Mesendoderm (in vitro differentiated cells): ENCODE measurements at regions not wholly inside any gene's neighbourhood (a gene's known extent, or its start where the extent isn't known, plus 50 kb on each side); places are given as distances from the start of the nearest gene placed in this dataset.
A peak's percentile ranks its signal among the peaks of the same experiment; 100 is the strongest.

Source experiments
- DNase-seq: peaks from one replicate; pipeline ENCODE4 v3.0.0; 2013
- H2AK5ac ChIP-seq: 2 replicates; pipeline ENCODE4 v1.6.1; 2013; ENCODE audit warnings: low read length, inconsistent platforms
- H2BK120ac ChIP-seq: 2 replicates; pipeline ENCODE4 v1.6.1; 2013; ENCODE audit warnings: low read depth, mild to moderate bottlenecking, low read length, moderate library complexity, mixed read lengths
- H2BK15ac ChIP-seq: replicated peaks from 2 replicates; pipeline ENCODE4 v1.6.1; 2013; ENCODE audit warnings: low read depth, mild to moderate bottlenecking, moderate library complexity
- H2BK5ac ChIP-seq: 2 replicates; pipeline ENCODE4 v1.6.1; 2013; ENCODE audit warnings: low read length, inconsistent platforms
- H3K18ac ChIP-seq: 2 replicates; pipeline ENCODE4 v1.6.1; 2013; ENCODE audit warnings: mild to moderate bottlenecking, low read length, mixed read lengths
- H3K23ac ChIP-seq: one replicate; pipeline ENCODE4 v1.6.1; 2013; ENCODE audit warnings: low read length
- H3K27ac ChIP-seq: 2 replicates; pipeline ENCODE4 v1.5.1; 2013; ENCODE audit warnings: low read depth, mild to moderate bottlenecking, inconsistent platforms, low read length, moderate library complexity
- H3K27me3 ChIP-seq: 2 replicates; pipeline ENCODE4 v1.6.1; 2013; ENCODE audit warnings: low read length, control low read depth, mild to moderate bottlenecking, inconsistent platforms; ENCODE audit not compliant: insufficient read depth, poor library complexity
- H3K36me3 ChIP-seq: 2 replicates; pipeline ENCODE4 v1.6.1; 2013; ENCODE audit warnings: low read length, inconsistent platforms; ENCODE audit not compliant: control insufficient read depth, insufficient read depth
- H3K4ac ChIP-seq: one replicate; pipeline ENCODE4 v1.6.1; 2013; ENCODE audit warnings: low read depth, mild to moderate bottlenecking, low read length, moderate library complexity
- H3K4me1 ChIP-seq: 2 replicates; pipeline ENCODE4 v1.6.1; 2013; ENCODE audit warnings: low read depth, low read length, inconsistent platforms; ENCODE audit not compliant: control insufficient read depth
- H3K4me2 ChIP-seq: 2 replicates; pipeline ENCODE4 v1.6.1; 2013; ENCODE audit warnings: low read length
- H3K4me3 ChIP-seq: 2 replicates; pipeline ENCODE4 v1.5.1; 2013; ENCODE audit warnings: mild to moderate bottlenecking, low read length
- H3K56ac ChIP-seq: one replicate; pipeline ENCODE4 v1.6.1; 2013; ENCODE audit warnings: low read length
- H3K79me1 ChIP-seq: 2 replicates; pipeline ENCODE4 v1.6.1; 2013; ENCODE audit warnings: low read length, inconsistent platforms
- H3K79me2 ChIP-seq: 2 replicates; pipeline ENCODE4 v1.6.1; 2013; ENCODE audit warnings: mild to moderate bottlenecking, low read length; ENCODE audit not compliant: control insufficient read depth, insufficient read depth
- H3K9ac ChIP-seq: 2 replicates; pipeline ENCODE4 v1.6.1; 2013; ENCODE audit warnings: low read length, inconsistent platforms
- H4K5ac ChIP-seq: one replicate; pipeline ENCODE4 v1.6.1; 2013; ENCODE audit warnings: low read length
- H4K8ac ChIP-seq: one replicate; pipeline ENCODE4 v1.6.1; 2013; ENCODE audit warnings: low read depth, mild to moderate bottlenecking, control low read depth, low read length, moderate library complexity
- WGBS: extraction: QIAGEN DNeasy Blood & Tissue Kit; methylation state at CpG from one replicate; pipeline ENCODE4 v1.1.7; 2013; ENCODE audit warnings: low lambda C conversion rate, missing lambda C conversion rate; ENCODE audit not compliant: insufficient coverage; ENCODE audit errors: extremely low coverage; 5-methylcytosine and 5-hydroxymethylcytosine counted together

DNA sequence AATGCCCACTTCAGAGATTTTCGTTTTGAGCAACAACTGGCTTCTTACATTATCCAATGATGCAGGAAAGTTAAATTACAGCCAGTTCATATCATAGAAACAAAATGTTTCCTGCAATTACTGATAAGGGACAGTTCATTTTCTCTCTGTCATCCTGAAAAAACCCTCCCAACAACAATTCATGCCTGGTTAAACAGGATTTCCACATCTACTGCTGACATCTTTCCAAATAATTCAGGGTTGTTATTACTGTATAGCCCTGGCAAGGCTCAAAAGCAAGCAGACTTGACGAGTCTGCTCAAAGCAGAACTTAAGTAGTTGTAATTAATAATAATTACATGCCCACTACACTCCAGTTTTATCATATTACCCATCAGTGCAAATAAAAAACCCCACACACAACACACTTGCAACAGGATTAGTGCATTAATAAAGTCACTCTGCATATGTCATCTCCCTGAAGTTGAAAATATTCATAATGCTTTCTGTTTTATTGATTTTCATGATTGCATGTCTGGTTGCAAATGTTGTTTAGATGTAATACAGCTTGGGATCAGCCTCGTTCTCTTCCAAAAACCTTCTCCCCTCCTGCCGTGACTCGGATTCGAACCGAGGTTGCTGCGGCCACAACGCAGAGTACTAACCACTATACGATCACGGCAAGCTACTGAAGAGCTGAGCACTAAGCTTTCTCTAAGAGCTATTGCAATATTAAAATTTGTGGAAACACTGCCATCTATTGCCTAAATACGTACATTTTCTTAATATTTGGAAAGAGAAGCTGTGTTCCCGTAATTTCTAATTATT, 119.6 kb upstream of the NFIB start:
- H3K4me2 ChIP-seq: no peak overlapping the region
- H3K9ac ChIP-seq: no peak overlapping the region
- H2BK15ac ChIP-seq: no peak overlapping the region
- no peaks in the 10 kb centered on the region for H3K79me1 ChIP-seq
- no peak overlapping the region for H2AK5ac ChIP-seq
- WGBS: no CpG with 5 or more reads among the region's 13 CpGs
- no peak overlapping the region for H4K8ac ChIP-seq
- H3K79me2 ChIP-seq: no peaks in the 10 kb centered on the region
- no peaks in the 10 kb centered on the region for H3K36me3 ChIP-seq
- H3K23ac ChIP-seq: no peak overlapping the region
- H3K4me3 ChIP-seq: no peak overlapping the region
- no peak overlapping the region for H2BK5ac ChIP-seq
- H3K27ac ChIP-seq: no peak overlapping the region
- peaks cover 2% of the 10 kb centered on the region for H3K4me1 ChIP-seq
- H3K27me3 ChIP-seq: no peaks in the 10 kb centered on the region
- H3K18ac ChIP-seq: no peak overlapping the region
- H4K5ac ChIP-seq: no peak overlapping the region
- no peak overlapping the region for H2BK120ac ChIP-seq
- H3K4ac ChIP-seq: no peak overlapping the region
- DNase-seq: no peak
- H3K56ac ChIP-seq: no peak overlapping the region

DNA sequence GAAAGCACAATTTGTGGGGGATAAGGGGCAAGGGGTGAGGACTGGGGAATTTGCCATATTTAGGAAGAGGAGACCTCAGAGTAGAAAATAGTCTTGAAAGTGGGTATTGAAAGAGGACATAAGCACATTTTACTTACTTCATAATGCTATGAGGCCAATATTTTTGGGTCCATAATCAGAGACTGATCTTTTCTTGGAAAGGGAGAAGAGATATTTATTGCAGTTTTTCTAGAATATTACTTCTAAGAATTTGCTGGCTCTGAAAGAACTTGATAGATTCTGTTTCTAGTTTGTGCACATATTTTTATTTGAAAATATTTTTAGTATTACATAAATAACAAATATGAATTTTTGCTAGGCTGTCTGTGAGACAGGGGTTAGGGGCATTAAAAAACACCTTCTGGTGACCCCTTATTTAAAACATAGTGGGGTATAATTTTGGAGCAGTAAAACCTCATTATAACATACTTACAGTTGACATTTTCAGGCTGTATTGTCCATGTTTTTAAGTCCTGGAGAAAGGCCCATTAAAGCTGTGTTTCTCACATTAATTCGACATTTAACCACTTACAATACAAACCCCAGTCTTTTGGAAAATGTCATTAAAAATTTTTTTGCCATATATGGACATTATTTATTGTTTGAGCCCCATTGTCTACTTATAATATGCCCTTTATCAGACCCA, 118.9 kb upstream of the NFIB start:
- H3K23ac ChIP-seq: no peak overlapping the region
- H3K79me1 ChIP-seq: no peaks in the 10 kb centered on the region
- no peaks in the 10 kb centered on the region for H3K36me3 ChIP-seq
- H3K4me3 ChIP-seq: no peak overlapping the region
- no peak overlapping the region for H3K9ac ChIP-seq
- no peak overlapping the region for H2BK5ac ChIP-seq
- H2BK15ac ChIP-seq: no peak overlapping the region
- peak overlapping the region; percentile 31 for H3K4ac ChIP-seq
- WGBS: no CpG with 5 or more reads among the region's 1 CpG
- H2BK120ac ChIP-seq: no peak overlapping the region
- no peak overlapping the region for H3K4me2 ChIP-seq
- H3K4me1 ChIP-seq: peaks cover 2% of the 10 kb centered on the region
- H3K27me3 ChIP-seq: no peaks in the 10 kb centered on the region
- H4K8ac ChIP-seq: no peak overlapping the region
- H3K56ac ChIP-seq: no peak overlapping the region
- no peaks in the 10 kb centered on the region for H3K79me2 ChIP-seq
- DNase-seq: no peak
- H3K18ac ChIP-seq: no peak overlapping the region
- no peak overlapping the region for H4K5ac ChIP-seq
- H2AK5ac ChIP-seq: no peak overlapping the region
- H3K27ac ChIP-seq: no peak overlapping the region

DNA sequence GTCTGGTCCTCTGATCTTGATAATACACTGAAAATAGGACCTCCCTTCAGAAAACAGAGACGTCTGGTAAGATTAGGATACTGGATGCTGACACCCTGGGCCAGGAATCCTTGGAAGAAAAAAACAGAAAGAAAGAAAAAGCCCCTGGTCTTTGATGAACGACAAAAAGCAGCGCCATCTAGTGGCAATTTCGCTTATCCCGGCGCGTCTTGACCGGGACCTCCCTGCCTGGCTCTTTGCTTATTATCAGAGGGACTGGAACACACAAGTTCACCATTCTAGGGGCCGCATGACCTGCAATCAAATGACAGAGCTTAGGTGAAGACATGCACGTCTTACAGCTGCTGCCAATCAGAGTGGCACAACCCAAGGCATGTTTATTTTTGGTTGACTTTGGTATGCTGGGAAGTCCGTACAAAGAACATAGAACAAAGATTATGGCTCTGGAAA, 114.9 kb upstream of the NFIB start:
- no peak overlapping the region for H2BK120ac ChIP-seq
- peak overlapping the region; percentile 29 for H3K56ac ChIP-seq
- H2BK5ac ChIP-seq: no peak overlapping the region
- H3K4me2 ChIP-seq: no peak overlapping the region
- no peak overlapping the region for H3K9ac ChIP-seq
- H3K79me1 ChIP-seq: no peaks in the 10 kb centered on the region
- H4K8ac ChIP-seq: no peak overlapping the region
- H4K5ac ChIP-seq: no peak overlapping the region
- WGBS: no CpG with 5 or more reads among the region's 11 CpGs
- H3K27me3 ChIP-seq: no peaks in the 10 kb centered on the region
- H2AK5ac ChIP-seq: no peak overlapping the region
- no peaks in the 10 kb centered on the region for H3K36me3 ChIP-seq
- no peaks in the 10 kb centered on the region for H3K79me2 ChIP-seq
- H3K4ac ChIP-seq: no peak overlapping the region
- H3K23ac ChIP-seq: no peak overlapping the region
- DNase-seq: peak; percentile 88
- H3K27ac ChIP-seq: no peak overlapping the region
- no peak overlapping the region for H3K18ac ChIP-seq
- no peak overlapping the region for H2BK15ac ChIP-seq
- H3K4me1 ChIP-seq: peaks cover 16% of the 10 kb centered on the region
- H3K4me3 ChIP-seq: no peak overlapping the region

DNA sequence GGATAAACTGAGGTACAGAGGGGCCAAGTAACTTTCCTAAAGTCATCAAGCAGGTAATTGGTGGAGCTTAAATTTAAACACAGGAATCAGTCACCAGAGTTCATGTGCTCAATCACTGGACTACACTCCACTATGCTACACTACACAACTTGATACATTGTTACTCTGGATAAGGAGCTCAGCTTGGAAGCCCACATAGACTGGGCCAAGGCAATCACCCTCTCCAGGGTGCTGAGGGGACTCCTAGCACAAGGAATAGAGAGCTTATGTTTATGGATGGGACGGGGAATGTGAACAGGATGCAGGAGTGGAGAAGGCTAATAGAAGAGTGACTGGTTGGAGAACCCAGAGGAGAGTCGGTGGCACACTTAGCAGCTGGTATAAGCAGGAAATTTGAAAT, 113.5 kb upstream of the NFIB start:
- DNase-seq: no peak
- H3K4me3 ChIP-seq: no peak overlapping the region
- no peak overlapping the region for H3K9ac ChIP-seq
- H3K27me3 ChIP-seq: no peaks in the 10 kb centered on the region
- H4K8ac ChIP-seq: no peak overlapping the region
- no peak overlapping the region for H3K18ac ChIP-seq
- no peak overlapping the region for H2BK15ac ChIP-seq
- H3K56ac ChIP-seq: peak overlapping the region; percentile 35
- no CpG with 5 or more reads among the region's 2 CpGs for WGBS
- H2BK5ac ChIP-seq: no peak overlapping the region
- H3K4me2 ChIP-seq: no peak overlapping the region
- H3K79me1 ChIP-seq: no peaks in the 10 kb centered on the region
- H3K4ac ChIP-seq: no peak overlapping the region
- H3K27ac ChIP-seq: no peak overlapping the region
- no peaks in the 10 kb centered on the region for H3K36me3 ChIP-seq
- H3K79me2 ChIP-seq: no peaks in the 10 kb centered on the region
- no peak overlapping the region for H4K5ac ChIP-seq
- no peak overlapping the region for H2BK120ac ChIP-seq
- peaks cover 17% of the 10 kb centered on the region for H3K4me1 ChIP-seq
- peak overlapping the region; percentile 10 for H2AK5ac ChIP-seq
- no peak overlapping the region for H3K23ac ChIP-seq

DNA sequence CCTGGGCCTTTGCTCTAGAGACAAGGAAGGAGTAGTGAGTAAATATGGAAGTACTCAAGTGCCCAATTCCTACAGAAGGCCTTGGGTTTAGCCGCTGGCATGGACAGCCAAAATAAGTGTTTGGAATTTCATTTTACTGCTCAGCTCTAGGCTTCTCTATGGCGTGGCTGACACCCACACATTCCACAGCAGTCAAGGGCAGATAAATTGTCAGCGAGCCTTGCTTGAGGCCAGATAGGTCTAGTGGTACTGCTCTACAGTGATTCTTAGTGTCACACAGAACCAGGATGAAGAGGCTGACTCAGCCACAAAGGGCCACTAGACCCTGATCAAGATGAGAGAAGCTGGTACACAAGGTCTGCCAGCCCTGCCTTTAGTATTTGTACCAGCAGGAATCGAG, 111.0 kb upstream of the NFIB start:
- peaks cover 21% of the 10 kb centered on the region for H3K4me1 ChIP-seq
- H3K9ac ChIP-seq: no peak overlapping the region
- H2AK5ac ChIP-seq: peak overlapping the region; percentile 15
- WGBS: no CpG with 5 or more reads among the region's 4 CpGs
- H2BK120ac ChIP-seq: no peak overlapping the region
- peak overlapping the region; percentile 5 for H2BK5ac ChIP-seq
- H4K5ac ChIP-seq: no peak overlapping the region
- H4K8ac ChIP-seq: no peak overlapping the region
- no peaks in the 10 kb centered on the region for H3K79me1 ChIP-seq
- no peak overlapping the region for H3K23ac ChIP-seq
- no peak overlapping the region for H3K4me2 ChIP-seq
- no peaks in the 10 kb centered on the region for H3K79me2 ChIP-seq
- H3K36me3 ChIP-seq: no peaks in the 10 kb centered on the region
- no peak overlapping the region for H2BK15ac ChIP-seq
- no peaks in the 10 kb centered on the region for H3K27me3 ChIP-seq
- DNase-seq: peak; percentile 46
- H3K4ac ChIP-seq: peak overlapping the region; percentile 67
- no peak overlapping the region for H3K27ac ChIP-seq
- peak overlapping the region; percentile 19 for H3K18ac ChIP-seq
- H3K4me3 ChIP-seq: no peak overlapping the region
- H3K56ac ChIP-seq: peak overlapping the region; percentile 57
